GM23338 (cell line): ENCODE measurements at regions not wholly inside any gene's neighbourhood (a gene's known extent, or its start where the extent isn't known, plus 50 kb on each side); places are given as distances from the start of the nearest gene placed in this dataset.

Experiments
- ATAC-seq: fragments of 200-7000 bp; cut with Tn5 transposase; 3 replicates; pipeline ENCODE4 v1.9.1; 2020
- DNase-seq: peaks from one replicate; pipeline ENCODE4 v3.0.0-alpha.2; 2015; ENCODE audit warnings: low spot score
- H2AFZ ChIP-seq: fragments of 200-600 bp; sonication (generic); 2 replicates; pipeline ENCODE4 v1.8.0; 2016; ENCODE audit warnings: antibody characterized with exemption, mild to moderate bottlenecking, moderate library complexity
- H3F3A ChIP-seq: fragments of 200-600 bp; sonication (generic); replicated peaks from 2 replicates; pipeline ENCODE4 v1.8.0; 2017; ENCODE audit warnings: antibody characterized with exemption, mixed run types, low read depth
- H3K27ac ChIP-seq: fragments of 200-600 bp; sonication (generic); 2 replicates; pipeline ENCODE4 v1.6.1; 2016; ENCODE audit warnings: low read depth
- H3K27me3 ChIP-seq: fragments of 200-600 bp; sonication (generic); 2 replicates; pipeline ENCODE4 v1.8.0; 2016; ENCODE audit warnings: mild to moderate bottlenecking, mixed run types, moderate library complexity; ENCODE audit not compliant: insufficient read depth
- H3K36me3 ChIP-seq: fragments of 200-600 bp; sonication (generic); 2 replicates; pipeline ENCODE4 v1.8.0; 2016; ENCODE audit warnings: mild to moderate bottlenecking; ENCODE audit not compliant: insufficient read depth
- H3K4me1 ChIP-seq: fragments of 200-600 bp; sonication (generic); 2 replicates; pipeline ENCODE4 v1.8.0; 2016; ENCODE audit warnings: mild to moderate bottlenecking, moderate library complexity; ENCODE audit not compliant: insufficient read depth
- H3K4me2 ChIP-seq: fragments of 200-600 bp; sonication (generic); 2 replicates; pipeline ENCODE4 v1.7.1; 2017; ENCODE audit warnings: mixed run types
- H3K4me3 ChIP-seq: fragments of 200-600 bp; sonication (generic); 2 replicates; pipeline ENCODE4 v1.6.1; 2016; ENCODE audit warnings: mixed run types
- H3K79me2 ChIP-seq: fragments of 200-600 bp; sonication (generic); replicated peaks from 2 replicates; pipeline ENCODE4 v1.8.0; 2017; ENCODE audit warnings: mild to moderate bottlenecking; ENCODE audit not compliant: insufficient read depth
- H3K9me2 ChIP-seq: fragments of 200-600 bp; sonication (generic); 2 replicates; pipeline ENCODE4 v1.8.0; 2017; ENCODE audit not compliant: insufficient read depth
- H4K20me1 ChIP-seq: fragments of 200-600 bp; sonication (generic); replicated peaks from 2 replicates; pipeline ENCODE4 v1.8.0; 2017; ENCODE audit warnings: mild to moderate bottlenecking; ENCODE audit not compliant: insufficient read depth
- H3K27ac Mint-ChIP-seq: 2 replicates; pipeline ENCODE4 v1.8.0; 2020; ENCODE audit warnings: inconsistent platforms, mild to moderate bottlenecking, moderate library complexity, mixed read lengths
- H3K27me3 Mint-ChIP-seq: 3 replicates; pipeline ENCODE4 v1.8.0; 2022; ENCODE audit warnings: low read depth, mild to moderate bottlenecking, moderate library complexity, mixed read lengths, inconsistent platforms; ENCODE audit not compliant: insufficient read depth, poor library complexity
- H3K36me3 Mint-ChIP-seq: 3 replicates; pipeline ENCODE4 v1.8.0; 2021; ENCODE audit warnings: low read depth, mild to moderate bottlenecking, inconsistent platforms, moderate library complexity, mixed read lengths
- H3K4me1 Mint-ChIP-seq: 3 replicates; pipeline ENCODE4 v1.8.0; 2020; ENCODE audit warnings: mild to moderate bottlenecking, inconsistent platforms, mixed read lengths
- H3K4me3 Mint-ChIP-seq: 3 replicates; pipeline ENCODE4 v1.8.0; 2021; ENCODE audit warnings: moderate library complexity, mild to moderate bottlenecking, inconsistent platforms, mixed read lengths
- H3K9me3 Mint-ChIP-seq: 3 replicates; pipeline ENCODE4 v1.8.0; 2020; ENCODE audit warnings: moderate library complexity, mild to moderate bottlenecking, inconsistent platforms, mixed read lengths
- CREB1 ChIP-seq: fragments of 250-450 bp; sonication (Bioruptor Pico); IDR thresholded peaks from 2 replicates; pipeline ENCODE4 v1.5.0; 2020; ENCODE audit warnings: low read depth, mild to moderate bottlenecking, moderate library complexity
- ETS1 ChIP-seq: IDR thresholded peaks from 2 replicates; pipeline ENCODE4 v1.6.1; 2016; ENCODE audit warnings: antibody characterized with exemption
- EZH2 ChIP-seq: fragments of 200-600 bp; sonication (generic); IDR thresholded peaks from one replicate; pipeline ENCODE4 v1.8.0; 2017; ENCODE audit warnings: antibody characterized with exemption, mild to moderate bottlenecking, low read depth; ENCODE audit not compliant: unreplicated experiment
- EZH2phosphoT487 ChIP-seq: fragments of 200-600 bp; sonication (generic); IDR thresholded peaks from one replicate; pipeline ENCODE4 v1.8.1; 2018; ENCODE audit warnings: antibody characterized with exemption; ENCODE audit not compliant: unreplicated experiment
- JUNB ChIP-seq: IDR thresholded peaks from one replicate; pipeline ENCODE4 v1.6.1; 2016; ENCODE audit warnings: antibody characterized with exemption; ENCODE audit not compliant: unreplicated experiment
- POLR2AphosphoS5 ChIP-seq: IDR thresholded peaks from 2 replicates; pipeline ENCODE4 v1.6.1; 2016; ENCODE audit warnings: antibody characterized with exemption, low read depth
- REST ChIP-seq: IDR thresholded peaks from one replicate; pipeline ENCODE4 v1.6.1; 2018; ENCODE audit warnings: antibody characterized with exemption; ENCODE audit not compliant: unreplicated experiment
- STAT1 ChIP-seq: IDR thresholded peaks from one replicate; pipeline ENCODE4 v1.6.1; 2016; ENCODE audit warnings: antibody characterized with exemption; ENCODE audit not compliant: unreplicated experiment
- ZNF114 ChIP-seq: fragments of 250-450 bp; sonication (Bioruptor Pico); IDR thresholded peaks from 2 replicates; pipeline ENCODE4 v1.5.0; 2020; ENCODE audit warnings: mild to moderate bottlenecking, moderate library complexity
- ZNF331 ChIP-seq: fragments of 250-450 bp; sonication (Bioruptor Pico); IDR thresholded peaks from 2 replicates; pipeline ENCODE4 v1.5.0; 2020; ENCODE audit warnings: low read depth, mild to moderate bottlenecking, moderate library complexity
- ZNF462 ChIP-seq: fragments of 250-450 bp; sonication (Bioruptor Pico); IDR thresholded peaks from 2 replicates; pipeline ENCODE4 v1.5.0; 2020; ENCODE audit warnings: mild to moderate bottlenecking, moderate library complexity

GRCh38 chr4:125994430-125994829, 679.7 kb downstream of the FAT4 start:
- no peaks in the 10 kb centered on the region for H3K9me2 ChIP-seq
- Mint-ChIP-seq H3K9me3 (no peaks in the 10 kb centered on the region), H3K27me3 (peaks cover 2% of the 10 kb centered on the region), H3K4me3 (no peak overlapping the region), H3K4me1 (peaks cover 8% of the 10 kb centered on the region; the same call in 2 of the 3 replicates), H3K27ac (no peak overlapping the region), H3K36me3 (no peaks in the 10 kb centered on the region)
- no peaks in the 10 kb centered on the region for H4K20me1 ChIP-seq
- no peaks in the 10 kb centered on the region for H3K4me1 ChIP-seq
- no peaks in the 10 kb centered on the region for H3K79me2 ChIP-seq
- ATAC-seq = no peak
- no peaks in the 10 kb centered on the region for H3F3A ChIP-seq
- H3K27me3 ChIP-seq = no peaks in the 10 kb centered on the region
- TF ChIP-seq CREB1 (CRISPR knock-in tag) = no peak
- TF ChIP-seq ZNF331 = no peak
- no peak for TF ChIP-seq JUNB
- TF ChIP-seq EZH2phosphoT487 = no peak
- no peak for TF ChIP-seq ZNF114 (CRISPR knock-in tag)
- TF ChIP-seq REST = no peak
- no peak for TF ChIP-seq STAT1
- TF ChIP-seq POLR2AphosphoS5 = no peak
- TF ChIP-seq ETS1 = no peak
- TF ChIP-seq EZH2 = no peak
- TF ChIP-seq ZNF462 (CRISPR knock-in tag) = no peak
- no peaks in the 10 kb centered on the region for H3K36me3 ChIP-seq
- no peak overlapping the region for H2AFZ ChIP-seq
- no peak overlapping the region for H3K4me3 ChIP-seq
- no peak overlapping the region for H3K4me2 ChIP-seq
- no peak overlapping the region for H3K27ac ChIP-seq
- no peak for DNase-seq
